HG03378 (cell line): ENCODE measurements at regions not wholly inside any gene's neighbourhood (a gene's known extent, or its start where the extent isn't known, plus 50 kb on each side); places are given as distances from the start of the nearest gene placed in this dataset.
"Not testable (repeated sequence)": the region's sequence is repeated elsewhere in the genome, so short reads cannot be mapped to it uniquely, and the experiment has no call there.

ENCODE experiments used
- ATAC-seq: cut with Tn5 transposase; IDR thresholded peaks from one replicate; pipeline ENCODE4 v1.9.1; 2021; ENCODE audit warnings: mild to moderate bottlenecking, moderate library complexity; ENCODE audit not compliant: unreplicated experiment

GRCh38 chr2:7620255-7620654, 703.0 kb downstream of the RNF144A start:
- ATAC-seq, result no peak

- no peak for ATAC-seq
Observed at GRCh38 chr2:7621018-7621814, 704.0 kb downstream of the RNF144A start.

GRCh38 chr2:7625392-7626138, 708.4 kb downstream of the RNF144A start:
- ATAC-seq, result peak; percentile 74

- no peak for ATAC-seq
Observed at GRCh38 chr2:7626139-7626537, 708.9 kb downstream of the RNF144A start.

DNA sequence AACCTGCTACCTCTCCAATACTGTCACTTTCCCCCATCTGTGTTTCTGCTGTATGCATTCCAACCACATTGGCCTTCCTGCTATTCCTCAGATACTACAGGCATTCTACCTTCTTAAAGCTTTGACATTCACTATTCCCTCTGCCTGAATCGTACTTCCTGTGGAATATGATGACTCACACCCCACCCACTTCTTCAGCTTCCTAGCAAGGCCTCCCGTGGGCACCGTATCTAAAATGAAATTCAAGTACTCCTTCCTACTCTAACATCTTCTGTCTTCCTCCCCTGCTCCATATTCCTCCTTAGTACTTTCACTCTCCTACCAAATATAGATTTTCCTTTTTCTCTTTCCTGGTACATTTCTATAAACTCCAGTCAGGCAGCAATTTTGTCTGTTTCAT, 710.4 kb downstream of the RNF144A start:
- no peak for ATAC-seq

- no peak for ATAC-seq
Observed at GRCh38 chr2:7632420-7632819, 715.2 kb downstream of the RNF144A start.

DNA sequence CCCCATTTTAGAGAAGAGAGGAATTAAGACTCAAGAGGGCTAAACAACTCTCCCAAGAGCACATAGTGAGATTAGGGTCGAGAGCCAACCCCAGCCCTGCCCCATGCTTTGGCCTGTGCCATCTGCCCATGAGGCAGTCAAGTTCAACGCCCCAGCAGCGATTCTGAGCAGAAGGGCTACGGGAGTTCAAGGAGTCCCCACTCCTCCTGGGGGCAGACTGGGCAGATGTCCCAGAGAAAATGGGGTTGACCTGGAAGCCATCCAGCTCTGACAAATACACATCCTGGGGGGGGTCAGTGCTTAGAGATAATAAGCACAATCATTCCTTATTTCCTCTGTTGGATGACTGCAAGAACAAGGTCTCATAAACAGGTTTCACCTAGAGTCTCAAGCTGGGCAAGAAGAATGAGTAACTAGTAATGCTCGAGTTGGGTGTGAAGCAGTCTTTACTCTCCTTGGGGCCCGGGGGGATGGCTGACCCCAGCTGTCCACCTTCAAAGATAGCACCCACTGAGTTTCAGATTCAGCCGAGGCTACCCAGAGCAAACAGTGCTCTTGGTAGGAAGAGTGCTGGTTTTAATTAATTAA, 716.4 kb downstream of the RNF144A start:
- no peak for ATAC-seq

- ATAC-seq, result no peak
Observed at GRCh38 chr2:7634409-7634808, 717.2 kb downstream of the RNF144A start.

DNA sequence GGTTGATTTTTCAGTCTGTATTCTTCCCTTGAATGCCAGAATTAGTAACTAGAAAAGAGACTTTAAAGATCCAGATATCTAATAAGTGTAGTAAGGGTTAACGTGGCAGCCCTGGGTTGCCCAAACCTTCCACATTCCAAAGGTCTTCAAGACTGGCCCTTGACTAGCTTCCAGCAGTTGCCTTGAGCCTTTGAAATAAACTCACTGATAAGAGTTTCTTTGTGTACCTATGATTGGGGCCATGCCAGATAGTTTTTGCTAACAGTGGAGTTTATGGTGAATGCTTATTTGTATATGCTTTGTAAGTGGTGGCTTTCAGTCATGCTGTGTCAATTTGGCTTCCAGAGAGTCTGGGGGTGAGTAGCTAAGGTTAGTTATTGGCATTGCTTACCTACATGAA, 722.3 kb downstream of the RNF144A start:
- ATAC-seq, result no peak

DNA sequence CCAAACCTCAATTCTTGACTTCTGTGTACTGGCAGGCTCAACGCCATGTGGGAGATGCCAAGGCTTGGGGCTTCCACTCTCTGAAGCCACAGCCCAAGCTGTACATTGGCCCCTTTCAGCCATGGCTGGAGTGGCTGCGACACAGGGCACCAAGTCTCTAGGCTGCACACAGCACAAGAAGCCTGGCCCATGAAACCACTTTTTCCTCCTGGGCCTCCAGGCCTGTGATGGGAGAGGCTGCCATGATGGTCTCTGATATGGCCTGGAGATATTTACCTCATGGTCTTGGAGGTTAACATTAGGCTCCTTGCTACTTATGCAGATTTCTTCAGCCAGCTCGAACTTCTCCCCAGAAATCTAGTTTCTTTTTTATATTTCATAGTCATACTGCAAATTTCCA, 724.1 kb downstream of the RNF144A start:
- ATAC-seq, result not testable (repeated sequence)

DNA sequence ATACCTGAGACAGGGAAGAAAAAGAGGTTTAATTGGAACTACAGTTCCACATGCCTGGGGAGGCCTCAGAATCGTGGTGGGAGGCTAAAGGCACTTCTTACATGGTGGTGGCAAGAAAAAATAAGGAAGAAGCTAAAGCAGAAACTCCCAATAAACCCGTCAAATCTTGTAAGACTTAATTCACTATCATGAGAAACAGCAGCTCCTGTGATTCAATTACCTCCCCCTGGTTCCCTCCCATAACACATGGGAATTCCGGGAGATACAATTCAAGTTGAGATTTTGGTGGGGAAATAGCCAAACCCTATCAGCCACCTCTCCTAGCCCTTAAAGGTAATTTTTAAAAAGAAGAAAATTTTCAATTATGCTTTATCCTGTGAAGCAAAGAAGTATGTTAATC, 728.8 kb downstream of the RNF144A start:
- no peak for ATAC-seq

DNA sequence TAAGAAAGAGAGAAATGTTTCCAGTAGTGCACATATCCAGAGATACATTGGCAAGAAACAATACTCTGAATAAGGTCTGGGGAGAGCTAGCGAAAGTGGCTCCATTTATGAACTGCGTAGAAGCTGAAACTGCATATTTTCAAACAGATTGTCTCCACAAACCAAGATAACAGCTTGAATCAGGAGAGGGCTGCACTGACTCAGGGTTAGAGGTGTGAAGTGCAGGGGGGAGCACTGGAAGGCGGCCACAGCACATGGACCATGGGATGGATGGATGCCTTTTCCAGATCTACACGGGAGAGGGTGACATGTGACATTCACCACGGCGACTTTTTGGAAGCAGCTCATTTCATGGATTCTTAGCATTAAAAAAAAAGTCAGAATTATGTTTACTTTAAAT, 729.4 kb downstream of the RNF144A start:
- ATAC-seq, result no peak

DNA sequence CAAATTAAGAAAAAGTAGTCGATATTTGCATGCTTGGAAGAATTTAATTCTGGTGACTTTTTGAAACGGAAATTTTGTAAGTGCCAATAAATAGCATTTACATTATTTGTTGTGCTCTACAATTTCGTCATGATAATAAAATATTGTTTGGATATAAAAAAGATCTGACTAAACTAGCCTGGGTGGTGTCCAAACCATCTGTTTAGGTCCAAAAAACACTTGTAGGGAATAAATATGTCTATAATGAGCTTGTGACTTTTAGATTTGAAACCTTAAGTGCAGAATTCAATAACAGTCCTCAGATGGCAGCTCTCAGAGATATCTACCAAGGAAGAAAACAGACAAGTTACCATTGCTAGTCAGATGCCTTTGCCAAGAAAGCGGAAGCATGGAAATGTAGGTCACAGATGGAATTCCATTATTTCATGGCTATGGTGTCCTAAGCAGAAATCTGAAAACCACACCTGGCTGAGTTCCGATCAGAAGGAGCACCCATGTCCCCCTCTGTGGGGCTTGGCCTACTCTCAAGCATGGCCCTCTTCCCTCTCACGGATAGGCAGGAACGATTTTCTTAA, 731.1 kb downstream of the RNF144A start:
- no peak for ATAC-seq

- ATAC-seq, result no peak
Observed at GRCh38 chr2:7649461-7650228, 732.4 kb downstream of the RNF144A start.

DNA sequence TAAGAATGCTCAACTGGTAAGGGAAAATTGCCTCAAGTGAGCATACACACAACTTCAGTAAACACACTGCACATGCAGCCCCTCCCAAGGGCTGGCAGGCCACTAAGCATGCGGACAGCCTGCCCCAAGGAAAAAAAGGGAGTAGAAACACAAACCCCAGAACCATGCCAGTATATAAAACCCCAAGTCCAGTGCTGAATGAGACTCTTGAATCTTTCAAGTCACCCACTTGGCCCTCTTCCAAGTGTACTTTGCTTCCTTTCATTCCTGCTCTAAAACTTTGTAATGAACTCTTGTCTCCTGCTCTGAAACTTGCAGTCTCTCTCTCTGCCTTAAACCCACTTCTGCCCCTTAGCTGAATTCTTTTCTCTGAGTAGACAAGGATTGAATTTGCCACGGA, 736.4 kb downstream of the RNF144A start:
- ATAC-seq, result no peak

DNA sequence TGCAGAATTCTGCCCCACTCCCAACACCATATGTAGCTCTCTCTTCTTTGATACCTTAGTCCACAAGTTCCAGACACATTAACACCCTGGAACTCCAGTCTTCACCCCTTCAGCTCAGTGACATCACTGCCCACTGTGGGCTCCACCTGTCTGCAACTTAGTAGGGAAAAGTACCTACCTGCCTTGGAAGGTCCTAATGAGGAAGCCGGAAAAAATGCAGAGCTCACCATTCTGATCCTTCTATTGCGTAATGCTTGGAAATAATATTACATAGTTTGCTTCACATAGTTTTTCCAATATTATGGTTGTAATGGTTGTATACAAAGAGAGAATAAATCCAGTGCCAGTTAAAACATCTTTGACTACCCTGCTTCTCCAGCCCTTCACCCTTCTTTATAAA, 738.4 kb downstream of the RNF144A start:
- no peak for ATAC-seq

DNA sequence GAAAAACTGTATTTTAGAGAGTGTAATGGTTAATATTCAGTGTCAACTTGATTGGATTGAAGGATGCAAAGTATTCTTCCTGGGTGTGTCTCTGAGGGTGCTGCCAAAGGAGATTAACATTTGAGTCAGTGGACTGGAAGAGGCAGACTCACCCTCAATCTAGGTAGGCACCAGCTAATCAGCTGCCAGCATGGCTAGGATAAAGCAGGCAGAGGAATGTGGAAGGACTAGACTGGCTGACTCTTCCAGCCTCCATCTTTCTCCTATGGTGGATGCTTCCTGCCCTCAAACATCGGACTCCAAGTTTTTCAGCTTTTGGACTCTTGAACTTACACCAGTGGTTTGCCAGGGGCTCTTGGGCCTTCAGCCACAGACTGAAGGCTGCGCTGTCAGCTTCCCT, 740.3 kb downstream of the RNF144A start:
- not testable (repeated sequence) for ATAC-seq

GRCh38 chr2:7658486-7658885, 741.3 kb downstream of the RNF144A start:
- no peak for ATAC-seq

DNA sequence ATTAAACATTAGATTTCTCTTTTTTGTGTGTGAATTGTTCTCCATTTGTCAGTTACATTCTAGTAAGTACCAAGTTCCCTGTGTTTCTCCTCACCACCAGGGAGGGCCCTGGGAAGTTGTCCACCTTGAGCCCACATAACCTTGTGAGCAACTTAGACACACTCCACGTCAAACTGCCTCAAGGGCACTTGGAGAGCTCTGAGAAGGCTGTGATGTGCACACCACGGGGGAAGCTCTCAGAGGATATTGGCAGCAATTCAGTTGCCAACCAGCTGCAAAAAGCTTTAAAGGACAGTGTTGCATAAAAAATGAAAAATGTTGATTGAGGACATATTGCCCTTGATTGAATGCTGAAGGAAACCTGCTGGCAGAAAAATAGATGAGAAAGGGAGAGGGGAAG, 743.6 kb downstream of the RNF144A start:
- no peak for ATAC-seq

DNA sequence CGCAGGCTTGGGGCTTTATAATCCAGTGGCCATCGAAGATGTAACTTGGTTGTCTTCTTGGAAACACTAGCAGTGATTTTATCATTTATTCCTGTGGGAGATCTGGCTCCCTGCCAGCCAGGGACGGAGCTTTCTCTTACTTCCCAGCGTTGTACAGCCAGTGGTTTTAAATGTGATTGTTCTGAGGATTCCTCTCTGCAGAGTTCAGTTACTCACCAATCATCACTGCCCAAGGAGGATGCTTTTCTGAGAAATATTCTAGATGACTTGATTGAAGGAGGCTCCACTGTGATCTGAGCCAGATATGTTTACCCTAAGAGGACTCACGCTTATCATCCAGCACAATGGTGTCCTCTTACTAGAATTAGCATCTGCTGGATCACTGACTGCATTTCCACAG, 744.3 kb downstream of the RNF144A start:
- ATAC-seq, result no peak

GRCh38 chr2:7665880-7666279, 748.7 kb downstream of the RNF144A start:
- ATAC-seq, result no peak
